GM18519 (cell line): ENCODE measurements at regions not wholly inside any gene's neighbourhood (a gene's known extent, or its start where the extent isn't known, plus 50 kb on each side); places are given as distances from the start of the nearest gene placed in this dataset.

Experiments used
- ATAC-seq: cut with Tn5 transposase; IDR thresholded peaks from one replicate; pipeline ENCODE4 v1.9.1; 2021; ENCODE audit warnings: mild to moderate bottlenecking, moderate library complexity; ENCODE audit not compliant: unreplicated experiment, low FRiP score

- ATAC-seq: no peak
Observed at GRCh38 chr9:129374231-129374630, 196.2 kb upstream of the IER5L start.

GRCh38 chr9:129373361-129373760, 195.3 kb upstream of the IER5L start:
- ATAC-seq: no peak

DNA sequence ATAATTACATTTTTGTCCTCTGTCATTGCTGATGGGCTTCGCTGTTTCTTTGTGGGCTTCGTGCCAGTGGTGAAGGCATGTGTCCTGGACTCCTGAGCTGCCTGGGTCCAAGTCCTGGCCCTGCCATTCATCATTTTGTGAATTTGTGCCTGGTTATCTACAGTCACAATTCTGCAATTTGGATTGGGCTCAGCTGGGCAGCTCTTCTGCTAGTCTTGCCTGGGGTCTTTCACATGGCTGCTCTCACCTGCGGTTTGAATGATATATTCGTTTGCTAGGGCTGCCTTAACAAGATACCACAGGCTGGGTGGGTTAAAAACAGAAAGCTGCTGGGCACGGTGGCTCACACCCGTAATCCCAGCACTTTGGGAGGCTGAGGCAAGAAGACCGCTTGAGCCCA, 192.7 kb upstream of the IER5L start:
- no peak for ATAC-seq

- no peak for ATAC-seq
Observed at GRCh38 chr9:129368444-129368978, 190.4 kb upstream of the IER5L start.

DNA sequence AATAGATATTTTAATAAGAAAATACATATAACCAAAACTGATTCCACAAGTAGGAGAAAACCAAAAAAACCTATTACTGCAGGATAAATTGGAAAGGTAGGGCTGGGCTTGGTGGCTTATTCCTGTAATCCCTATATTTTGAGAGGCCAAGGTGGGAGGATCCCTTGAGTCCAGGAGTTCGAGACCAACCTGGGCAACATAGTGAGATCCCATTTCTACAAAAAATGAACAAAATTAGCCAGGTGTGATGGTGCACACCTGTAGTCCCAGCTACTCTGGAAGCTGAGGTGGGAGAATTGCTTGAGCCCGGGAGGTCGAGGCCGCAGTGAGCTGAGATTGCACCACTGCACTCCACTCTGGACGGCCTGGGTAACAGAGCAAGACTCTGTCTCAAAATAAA, 189.2 kb upstream of the IER5L start:
- no peak for ATAC-seq

GRCh38 chr9:129365196-129365595, 187.1 kb upstream of the IER5L start:
- ATAC-seq: no peak

DNA sequence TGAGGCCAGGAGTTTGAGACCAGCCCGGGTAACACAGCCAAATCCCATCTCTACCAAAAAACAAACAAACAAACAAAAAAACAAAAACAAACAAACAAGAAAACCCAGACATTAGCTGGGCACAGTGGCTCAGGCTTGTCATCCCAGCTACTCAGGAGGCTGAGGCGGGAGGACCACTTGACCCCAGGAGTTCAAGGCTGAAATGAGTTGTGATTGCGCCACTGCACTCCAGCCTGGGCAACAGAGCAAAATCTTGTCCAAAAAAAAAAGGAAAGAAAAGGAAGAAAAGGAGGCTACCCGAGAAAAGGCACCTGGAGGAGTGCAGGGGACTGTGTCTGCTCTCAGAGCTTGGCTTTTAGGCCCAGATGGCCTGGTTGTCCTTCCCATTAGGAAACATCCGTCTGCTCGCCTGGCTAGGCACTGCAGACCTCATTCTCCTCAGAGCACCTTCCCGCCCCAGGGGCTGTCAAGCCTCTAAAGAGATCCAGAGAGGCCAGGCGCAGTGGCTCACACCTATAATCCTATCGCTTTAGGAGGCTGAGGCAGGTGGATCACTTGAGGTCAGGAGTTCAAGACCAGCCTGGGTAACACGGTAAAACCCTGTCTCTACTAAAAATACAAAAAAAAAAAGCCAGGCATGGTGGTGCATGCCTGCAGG, 185.3 kb upstream of the IER5L start:
- no peak for ATAC-seq

GRCh38 chr9:129362287-129363000, 184.4 kb upstream of the IER5L start:
- no peak for ATAC-seq

DNA sequence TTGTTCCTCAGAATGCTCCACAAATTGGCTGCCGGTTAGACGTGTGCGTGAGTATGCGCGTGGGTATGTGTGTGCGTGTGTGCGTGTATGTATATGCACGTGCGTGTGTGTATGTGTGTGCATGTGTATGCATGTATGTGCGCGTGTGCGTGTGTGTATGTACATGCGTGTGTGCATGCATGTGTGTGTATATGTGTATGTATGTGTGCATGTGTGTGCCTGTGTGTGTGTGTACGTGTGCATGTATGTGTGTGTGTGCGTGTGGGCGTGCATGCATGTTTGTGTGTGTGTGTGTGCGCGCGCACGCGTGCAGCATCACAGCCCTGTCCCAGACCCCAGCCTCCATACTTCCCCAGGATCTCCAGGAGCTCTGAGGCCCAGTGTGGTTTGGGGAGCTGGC, 183.1 kb upstream of the IER5L start:
- no peak for ATAC-seq

DNA sequence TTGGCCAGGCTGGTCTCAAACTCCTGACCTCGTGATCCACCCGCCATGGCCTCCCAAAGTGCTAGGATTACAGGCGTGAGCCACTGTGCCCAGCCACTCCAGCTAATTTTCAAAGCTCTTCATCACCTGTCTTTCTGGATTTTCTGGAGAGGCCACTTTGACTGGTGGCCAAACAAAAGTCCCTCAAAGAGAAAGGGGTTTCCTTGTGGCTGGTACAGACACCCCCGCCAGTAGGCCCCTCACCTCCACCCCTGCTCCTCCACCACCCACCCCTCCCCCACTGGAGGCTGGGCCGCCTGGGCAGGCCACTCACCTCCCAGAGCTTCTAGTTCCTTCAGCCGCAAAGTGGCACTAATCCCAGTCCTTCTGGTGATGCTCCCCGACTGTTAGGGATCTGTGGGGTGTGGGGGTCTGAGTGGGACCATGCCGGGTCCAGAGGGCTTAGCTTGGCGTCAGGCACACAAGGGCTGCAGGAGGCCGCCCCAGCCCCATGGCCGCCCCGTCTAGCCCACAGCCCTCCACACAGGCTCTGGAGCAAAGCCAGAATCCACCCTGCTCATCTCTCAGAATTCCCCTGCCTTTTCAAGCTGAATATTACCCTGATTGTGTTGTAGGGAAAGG, 182.0 kb upstream of the IER5L start:
- ATAC-seq: no peak

- no peak for ATAC-seq
Observed at GRCh38 chr9:129359162-129359811, 181.2 kb upstream of the IER5L start.

DNA sequence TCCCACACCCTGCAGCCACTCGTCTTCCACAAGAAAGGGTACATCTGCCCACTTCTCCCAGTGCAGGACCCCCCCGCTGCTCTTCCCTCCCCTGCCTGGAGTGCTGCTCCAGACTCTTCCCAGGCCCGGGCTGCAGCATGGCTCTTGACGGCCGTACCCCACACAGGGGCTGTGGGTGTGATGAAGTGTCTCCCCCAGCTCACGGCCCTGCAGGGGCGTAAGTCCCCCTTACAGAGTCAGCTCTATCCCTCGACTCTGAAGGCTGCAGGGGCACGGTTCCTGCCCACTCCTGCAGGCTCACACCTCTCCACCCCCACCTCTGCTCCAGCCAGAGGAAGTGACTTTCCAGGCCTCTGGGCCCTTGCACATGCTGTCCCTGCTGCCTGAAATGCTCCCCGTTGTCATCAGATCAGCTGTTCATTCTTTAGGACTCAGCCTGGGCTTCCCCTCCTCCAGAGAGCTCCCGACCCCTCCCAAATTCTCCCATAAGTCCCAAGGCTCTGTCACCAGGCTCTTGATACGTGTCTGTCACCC, 180.6 kb upstream of the IER5L start:
- no peak for ATAC-seq

DNA sequence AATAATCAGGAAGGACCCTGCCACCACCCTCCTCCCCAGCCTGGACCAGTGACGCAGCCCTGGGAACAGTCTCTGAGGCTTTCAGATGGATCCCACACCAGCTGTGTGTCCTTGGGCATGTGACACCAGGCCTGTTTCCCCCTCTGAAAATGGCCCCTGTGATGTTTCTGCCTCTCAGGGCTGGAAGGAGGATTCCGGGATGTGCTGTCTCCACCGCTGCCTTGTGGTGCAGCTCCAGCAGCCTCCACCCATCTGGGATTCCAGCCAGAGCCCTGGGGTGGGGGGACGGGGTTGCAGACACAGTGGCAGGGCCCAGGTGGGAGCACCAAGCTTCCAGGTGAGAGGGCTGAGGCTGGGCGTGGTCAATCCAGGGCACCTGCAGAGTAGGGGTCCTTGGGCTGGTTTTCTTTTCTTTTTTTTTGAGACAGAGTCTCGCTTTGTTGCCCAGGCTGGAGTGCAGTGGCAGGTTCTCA, 179.7 kb upstream of the IER5L start:
- ATAC-seq: no peak

DNA sequence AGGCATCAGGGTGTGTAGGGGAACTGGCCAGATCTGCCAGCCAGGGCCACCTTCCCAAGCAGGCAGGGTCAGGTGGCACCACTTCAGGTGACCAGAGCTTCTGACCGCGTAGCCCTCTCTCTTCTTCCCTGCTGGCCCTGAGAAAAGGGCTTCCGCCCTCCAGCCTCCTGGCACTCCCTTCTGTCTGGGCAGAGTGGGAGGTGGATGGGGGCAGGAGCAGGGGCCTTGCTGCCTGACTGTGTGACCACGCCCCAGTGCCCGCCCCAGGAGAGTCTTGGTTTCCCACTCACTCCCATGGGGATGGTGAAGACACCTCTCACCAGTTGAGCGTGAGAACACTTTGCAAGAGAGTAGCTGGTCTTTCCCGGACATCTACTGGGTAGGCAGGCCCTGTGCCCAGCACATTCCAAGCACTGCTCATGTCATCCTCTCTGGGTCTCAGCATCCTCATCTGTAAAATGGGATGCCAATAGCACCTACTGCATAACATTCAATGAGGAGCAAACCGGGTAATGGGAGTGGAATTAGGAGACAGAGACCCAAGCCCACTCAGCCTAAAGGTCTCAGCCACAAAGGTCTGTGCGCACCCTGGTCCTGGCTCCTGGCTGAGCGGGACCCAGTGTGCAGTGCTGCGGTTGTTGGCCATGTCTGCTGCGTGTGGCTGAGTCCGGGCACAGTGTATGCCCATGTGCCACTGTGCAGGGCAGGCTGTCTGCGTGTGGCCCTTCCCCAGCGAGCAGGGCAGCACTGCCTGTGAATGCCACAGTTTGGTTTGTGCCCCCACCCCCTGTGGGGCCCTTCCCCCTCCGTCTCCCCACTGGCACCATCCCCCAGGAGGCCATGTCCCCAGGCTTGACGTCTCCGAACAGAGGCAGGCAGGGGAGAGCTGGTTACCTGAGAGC, 179.1 kb upstream of the IER5L start:
- ATAC-seq: no peak

DNA sequence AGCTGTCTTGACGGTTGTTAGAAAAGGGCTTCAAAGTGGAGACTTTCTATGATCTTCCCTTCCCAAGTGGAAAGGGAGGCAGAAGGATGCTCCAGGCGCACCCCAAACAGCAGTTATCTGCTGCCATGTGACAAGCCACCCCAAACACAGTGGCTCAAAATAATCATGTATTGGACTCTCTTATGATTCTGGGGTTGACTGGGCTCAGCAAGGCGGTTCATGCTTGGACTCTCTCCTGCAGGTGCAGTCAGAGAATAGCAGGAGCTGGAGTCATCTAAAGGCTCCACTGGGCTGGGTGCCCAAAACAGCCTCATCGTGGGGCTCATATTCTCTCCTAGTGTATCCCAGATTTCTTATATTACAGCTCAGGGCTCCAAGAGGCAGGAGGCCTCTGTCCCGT, 177.6 kb upstream of the IER5L start:
- ATAC-seq: no peak

- ATAC-seq: no peak
Observed at GRCh38 chr9:129354498-129354897, 176.4 kb upstream of the IER5L start.

GRCh38 chr9:129353697-129354336, 175.8 kb upstream of the IER5L start:
- ATAC-seq: no peak

- ATAC-seq: no peak
Observed at GRCh38 chr9:129352146-129352865, 174.2 kb upstream of the IER5L start.
